Activated CD8-positive, alpha-beta T cell treated with anti-CD3 and anti-CD28 coated beads for 36 hours (primary cell): ENCODE measurements at regions not wholly inside any gene's neighbourhood (a gene's known extent, or its start where the extent isn't known, plus 50 kb on each side); places are given as distances from the start of the nearest gene placed in this dataset.

ENCODE experiments used
- ATAC-seq: fragments of 200-7000 bp; cut with Tn5 transposase; one replicate; pipeline ENCODE4 v1.10.0; 2021; ENCODE audit warnings: mild to moderate bottlenecking, moderate library complexity
- CTCF ChIA-PET: fragments of 350-600 bp; sonication (Branson Sonifier 250); formaldehyde crosslinking; loops from one replicate; lab custom pipeline; 2021; ENCODE audit warnings: antibody characterized with exemption; lab: Charles Lee
- POLR2A ChIA-PET: fragments of 350-600 bp; sonication (Branson Sonifier 250); formaldehyde crosslinking; loops from one replicate; lab custom pipeline; 2021; ENCODE audit warnings: antibody characterized with exemption; lab: Charles Lee
- DNase-seq: peaks from one replicate; pipeline ENCODE4 v3.0.0-alpha.2; 2020
- H3K27ac Mint-ChIP-seq: one replicate; pipeline ENCODE4 v1.8.0; 2021; ENCODE audit warnings: mild to moderate bottlenecking, mixed read lengths
- H3K27me3 Mint-ChIP-seq: one replicate; pipeline ENCODE4 v1.8.0; 2021; ENCODE audit warnings: mixed read lengths
- H3K36me3 Mint-ChIP-seq: one replicate; pipeline ENCODE4 v1.8.0; 2021; ENCODE audit warnings: low read depth, mixed read lengths
- H3K4me1 Mint-ChIP-seq: one replicate; pipeline ENCODE4 v1.8.0; 2021; ENCODE audit warnings: low read depth, mixed read lengths
- H3K4me3 Mint-ChIP-seq: one replicate; pipeline ENCODE4 v1.8.0; 2021; ENCODE audit warnings: mild to moderate bottlenecking, moderate library complexity, mixed read lengths
- H3K9me3 Mint-ChIP-seq: one replicate; pipeline ENCODE4 v1.8.0; 2021; ENCODE audit warnings: mixed read lengths
- intact Hi-C: fragments of 100-400 bp; cut with micrococcal nuclease; formaldehyde crosslinking; loops from one replicate; pipeline ENCODE4 v1.10.0; 2022
- TF ChIP-seq, protein P1 (sequence below): fragments of 200-600 bp; IDR thresholded peaks from one replicate; pipeline ENCODE4 v1.8.0; 2022; ENCODE audit warnings: antibody characterized with exemption, mild to moderate bottlenecking

- TF ChIP-seq, protein P1, sequence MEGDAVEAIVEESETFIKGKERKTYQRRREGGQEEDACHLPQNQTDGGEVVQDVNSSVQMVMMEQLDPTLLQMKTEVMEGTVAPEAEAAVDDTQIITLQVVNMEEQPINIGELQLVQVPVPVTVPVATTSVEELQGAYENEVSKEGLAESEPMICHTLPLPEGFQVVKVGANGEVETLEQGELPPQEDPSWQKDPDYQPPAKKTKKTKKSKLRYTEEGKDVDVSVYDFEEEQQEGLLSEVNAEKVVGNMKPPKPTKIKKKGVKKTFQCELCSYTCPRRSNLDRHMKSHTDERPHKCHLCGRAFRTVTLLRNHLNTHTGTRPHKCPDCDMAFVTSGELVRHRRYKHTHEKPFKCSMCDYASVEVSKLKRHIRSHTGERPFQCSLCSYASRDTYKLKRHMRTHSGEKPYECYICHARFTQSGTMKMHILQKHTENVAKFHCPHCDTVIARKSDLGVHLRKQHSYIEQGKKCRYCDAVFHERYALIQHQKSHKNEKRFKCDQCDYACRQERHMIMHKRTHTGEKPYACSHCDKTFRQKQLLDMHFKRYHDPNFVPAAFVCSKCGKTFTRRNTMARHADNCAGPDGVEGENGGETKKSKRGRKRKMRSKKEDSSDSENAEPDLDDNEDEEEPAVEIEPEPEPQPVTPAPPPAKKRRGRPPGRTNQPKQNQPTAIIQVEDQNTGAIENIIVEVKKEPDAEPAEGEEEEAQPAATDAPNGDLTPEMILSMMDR, result no peak
- CTCF ChIA-PET, result no interaction called here
- no peak for DNase-seq
- Mint-ChIP-seq H3K4me3 (no peak overlapping the region), H3K9me3 (no peaks in the 10 kb centered on the region), H3K36me3 (no peaks in the 10 kb centered on the region), H3K4me1 (no peaks in the 10 kb centered on the region), H3K27ac (no peak overlapping the region), H3K27me3 (no peaks in the 10 kb centered on the region)
- no peak for ATAC-seq
- POLR2A ChIA-PET, result no interaction called here
- intact Hi-C loops, result no loop called here
Measured at GRCh38 chrX:147679356-147680005, 232.2 kb upstream of the FMR1 start.

GRCh38 chrX:147680251-147680650 is 231.5 kb upstream of the FMR1 start:
- CTCF ChIA-PET, result no interaction called here
- no peaks in the 10 kb centered on the region for H3K4me1 Mint-ChIP-seq
- no peak for DNase-seq

DNA sequence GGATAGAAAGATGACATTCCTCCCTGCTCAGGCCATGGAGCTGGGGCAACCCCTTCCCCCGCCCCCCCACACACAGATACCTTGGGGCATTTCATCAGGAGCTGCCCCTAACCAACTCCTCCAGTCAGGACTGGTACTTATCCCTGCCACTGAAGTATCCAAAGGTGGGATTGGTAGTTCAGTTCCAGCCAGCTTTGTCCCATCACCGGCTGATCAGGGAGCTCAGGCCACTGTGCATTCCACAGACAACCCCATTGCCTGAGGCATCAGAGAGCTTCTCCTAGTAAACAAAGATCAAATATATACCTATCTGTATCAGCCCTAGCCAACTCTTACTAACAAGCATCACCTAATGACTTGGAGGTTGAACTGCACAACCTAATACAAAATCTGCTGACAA is 218.2 kb upstream of the FMR1 start:
- H3K27me3 Mint-ChIP-seq, result no peaks in the 10 kb centered on the region
- H3K4me1 Mint-ChIP-seq, result no peaks in the 10 kb centered on the region
- no peak for DNase-seq
- no peak for ATAC-seq
- CTCF ChIA-PET, result no interaction called here
- no peak overlapping the region for H3K27ac Mint-ChIP-seq
- H3K9me3 Mint-ChIP-seq, result peaks cover 2% of the 10 kb centered on the region
- TF ChIP-seq, protein P1, result no peak
- H3K4me3 Mint-ChIP-seq, result no peak overlapping the region
- POLR2A ChIA-PET, result no interaction called here
- H3K36me3 Mint-ChIP-seq, result no peaks in the 10 kb centered on the region
- intact Hi-C loops, result no loop called here

More at GRCh38 chrX:147680251-147680650, 231.5 kb upstream of the FMR1 start:
- no peak for ATAC-seq
- Mint-ChIP-seq H3K27ac (no peak overlapping the region), H3K27me3 (no peaks in the 10 kb centered on the region), H3K36me3 (no peaks in the 10 kb centered on the region), H3K4me3 (no peak overlapping the region), H3K9me3 (no peaks in the 10 kb centered on the region)
- POLR2A ChIA-PET, result no interaction called here
- TF ChIP-seq, protein P1, result no peak
- intact Hi-C loops, result no loop called here

GRCh38 chrX:147699061-147699460 is 212.7 kb upstream of the FMR1 start:
- TF ChIP-seq, protein P1, result no peak
- no peaks in the 10 kb centered on the region for H3K27me3 Mint-ChIP-seq
- DNase-seq (no peak), ATAC-seq (no peak)
- no peaks in the 10 kb centered on the region for H3K36me3 Mint-ChIP-seq
- CTCF ChIA-PET, result no interaction called here
- no peak overlapping the region for H3K27ac Mint-ChIP-seq
- H3K9me3 Mint-ChIP-seq, result no peaks in the 10 kb centered on the region
- intact Hi-C loops, result no loop called here
- POLR2A ChIA-PET, result no interaction called here
- H3K4me3 Mint-ChIP-seq, result no peak overlapping the region
- no peaks in the 10 kb centered on the region for H3K4me1 Mint-ChIP-seq

DNA sequence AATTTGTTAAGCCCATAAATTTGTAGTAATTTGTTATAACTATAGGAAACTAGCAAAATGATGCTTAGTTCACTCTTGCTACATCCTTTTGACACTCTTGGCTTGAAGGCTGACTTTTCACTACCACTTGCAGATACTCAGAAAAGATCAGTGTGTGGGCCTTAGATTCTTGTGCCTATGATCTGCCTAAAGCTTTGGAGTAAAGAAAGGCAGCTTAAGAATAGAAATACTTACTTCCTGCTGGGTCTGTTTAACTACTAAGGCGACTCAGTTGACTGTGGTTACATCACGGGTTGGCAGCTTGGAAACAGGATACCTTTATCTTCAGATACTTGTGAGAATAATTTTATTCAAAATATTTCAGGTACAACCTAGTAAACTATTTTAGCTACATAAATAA is 201.4 kb upstream of the FMR1 start:
- no peaks in the 10 kb centered on the region for H3K36me3 Mint-ChIP-seq
- no peaks in the 10 kb centered on the region for H3K27me3 Mint-ChIP-seq
- H3K9me3 Mint-ChIP-seq, result no peaks in the 10 kb centered on the region
- DNase-seq, result no peak
- H3K4me3 Mint-ChIP-seq, result no peak overlapping the region
- intact Hi-C loops, result no loop called here
- H3K27ac Mint-ChIP-seq, result no peak overlapping the region
- POLR2A ChIA-PET, result no interaction called here
- TF ChIP-seq, protein P1, result no peak
- ATAC-seq, result no peak
- CTCF ChIA-PET, result no interaction called here
- H3K4me1 Mint-ChIP-seq, result no peaks in the 10 kb centered on the region
